ENCODE measurements at regions not wholly inside any gene's neighbourhood (a gene's known extent, or its start where the extent isn't known, plus 50 kb on each side); places are given as distances from the start of the nearest gene placed in this dataset.
"Not testable (repeated sequence)": the region's sequence is repeated elsewhere in the genome, so short reads cannot be mapped to it uniquely, and the experiment has no call there.

- no peak for DNase-seq (ENCODE audit: low read depth in 2 of 3, low spot score in 1 of 3)
These were observed 766.4 kb upstream of the LUZP2 start for GRCh38 chr11:23730307-23730998.

GRCh38 chr11:23732026-23732425 lies 764.8 kb upstream of the LUZP2 start:
- no peak for DNase-seq (ENCODE audit: low read depth in 2 of 3, low spot score in 1 of 3)

GRCh38 chr11:23746896-23747295 lies 750.0 kb upstream of the LUZP2 start:
- DNase-seq (ENCODE audit: low read depth in 2 of 3, low spot score in 1 of 3), result no peak

GRCh38 chr11:23749762-23750430 lies 747.0 kb upstream of the LUZP2 start:
- no peak for DNase-seq (ENCODE audit: low read depth in 2 of 3, low spot score in 1 of 3)

- no peak for DNase-seq (ENCODE audit: low read depth in 2 of 3, low spot score in 1 of 3)
These were observed 745.6 kb upstream of the LUZP2 start for GRCh38 chr11:23751280-23751679.

GRCh38 chr11:23755076-23755475 lies 741.8 kb upstream of the LUZP2 start:
- no peak for DNase-seq (ENCODE audit: low read depth in 2 of 3, low spot score in 1 of 3)

- no peak for DNase-seq (ENCODE audit: low read depth in 2 of 3, low spot score in 1 of 3)
These were observed 741.1 kb upstream of the LUZP2 start for GRCh38 chr11:23755769-23756168.

- DNase-seq (ENCODE audit: low read depth in 2 of 3, low spot score in 1 of 3), result no peak
These were observed 737.4 kb upstream of the LUZP2 start for GRCh38 chr11:23759489-23759888.

GRCh38 chr11:23764286-23764685 lies 732.6 kb upstream of the LUZP2 start:
- DNase-seq (ENCODE audit: low read depth in 2 of 3, low spot score in 1 of 3), result no peak

GRCh38 chr11:23765682-23766252 lies 731.1 kb upstream of the LUZP2 start:
- DNase-seq (ENCODE audit: low read depth in 2 of 3, low spot score in 1 of 3), result no peak

GRCh38 chr11:23767576-23767975 lies 729.3 kb upstream of the LUZP2 start:
- no peak for DNase-seq (ENCODE audit: low read depth in 2 of 3, low spot score in 1 of 3)

GRCh38 chr11:23769214-23769613 lies 727.6 kb upstream of the LUZP2 start:
- DNase-seq (ENCODE audit: low read depth in 2 of 3, low spot score in 1 of 3), result no peak

- no peak for DNase-seq (ENCODE audit: low read depth in 2 of 3, low spot score in 1 of 3)
These were observed 724.8 kb upstream of the LUZP2 start for GRCh38 chr11:23772081-23772480.

GRCh38 chr11:23778971-23779370 lies 717.9 kb upstream of the LUZP2 start:
- no peak for DNase-seq (ENCODE audit: low read depth in 2 of 3, low spot score in 1 of 3)

GRCh38 chr11:23780231-23780630 lies 716.6 kb upstream of the LUZP2 start:
- DNase-seq (ENCODE audit: low read depth in 2 of 3, low spot score in 1 of 3), result no peak

- DNase-seq (ENCODE audit: low read depth in 2 of 3, low spot score in 1 of 3), result no peak
These were observed 714.9 kb upstream of the LUZP2 start for GRCh38 chr11:23781803-23782560.

- not testable (repeated sequence) for DNase-seq (ENCODE audit: low read depth in 2 of 3, low spot score in 1 of 3)
These were observed 709.9 kb upstream of the LUZP2 start for GRCh38 chr11:23786974-23787373.

GRCh38 chr11:23789200-23789853 lies 707.5 kb upstream of the LUZP2 start:
- DNase-seq (ENCODE audit: low read depth in 2 of 3, low spot score in 1 of 3), result no peak

GRCh38 chr11:23789938-23790371 lies 706.9 kb upstream of the LUZP2 start:
- no peak for DNase-seq (ENCODE audit: low read depth in 2 of 3, low spot score in 1 of 3)

GRCh38 chr11:23797624-23798419 lies 699.0 kb upstream of the LUZP2 start:
- no peak for DNase-seq (ENCODE audit: low read depth in 2 of 3, low spot score in 1 of 3)

Data from stimulated activated CD4-positive, alpha-beta T cell treated with anti-CD3 and anti-CD28 coated beads, Interleukin-12 subunit alpha, Interleukin-12 subunit beta, amount 100 ng/mL, for 48 hours (primary cell).